Large intestine (tissue), 3 donors: ENCODE measurements at regions not wholly inside any gene's neighbourhood (a gene's known extent, or its start where the extent isn't known, plus 50 kb on each side); places are given as distances from the start of the nearest gene placed in this dataset.

Experiments
- DNase-seq, 2 donors: peaks; one replicate each; pipeline versions ENCODE4 v3.0.0 to v3.0.0-alpha.2; 2013
- H3K27ac ChIP-seq: one replicate; pipeline ENCODE4 v1.5.1; 2013; ENCODE audit warnings: low read length
- H3K27me3 ChIP-seq: 2 replicates; pipeline ENCODE4 v1.6.1; 2013; ENCODE audit warnings: low read length; ENCODE audit not compliant: control insufficient read depth, insufficient read depth
- H3K36me3 ChIP-seq: 2 replicates; pipeline ENCODE4 v1.6.1; 2013; ENCODE audit warnings: low read length; ENCODE audit not compliant: control insufficient read depth, insufficient read depth
- H3K4me1 ChIP-seq: one replicate; pipeline ENCODE4 v1.6.1; 2013; ENCODE audit warnings: low read length; ENCODE audit not compliant: control insufficient read depth, insufficient read depth
- H3K4me3 ChIP-seq: one replicate; pipeline ENCODE4 v1.5.1; 2013; ENCODE audit warnings: low read length
- H3K9me3 ChIP-seq: one replicate; pipeline ENCODE4 v1.6.1; 2013; ENCODE audit warnings: mild to moderate bottlenecking, low read depth, low read length, moderate library complexity; ENCODE audit not compliant: control insufficient read depth
- WGBS: methylation state at CpG from one replicate; pipeline ENCODE4 v1.1.5; 2013; ENCODE audit warnings: low lambda C conversion rate; ENCODE audit not compliant: insufficient coverage; 5-methylcytosine and 5-hydroxymethylcytosine counted together

DNA sequence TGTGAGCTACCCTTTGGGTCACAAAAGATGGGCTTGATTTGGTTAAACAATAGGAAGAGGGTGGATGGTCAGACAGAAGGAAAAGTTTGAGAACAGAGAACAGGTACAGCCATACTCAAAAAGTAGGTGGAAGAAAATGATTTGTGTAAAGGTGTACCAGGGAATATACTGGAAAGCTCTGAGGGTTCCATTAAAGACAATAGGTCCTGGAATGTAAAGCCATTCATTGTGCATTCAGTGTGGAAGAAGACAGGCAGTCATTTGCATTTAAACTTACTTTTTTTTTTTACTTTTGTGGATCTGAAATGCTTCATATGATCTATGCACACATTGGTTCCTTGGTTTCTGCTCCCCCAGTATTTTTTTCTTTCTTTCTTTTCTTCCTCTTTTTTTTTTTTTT, 581.4 kb upstream of the PIK3C3 start:
- Histone ChIP-seq H3K4me3 (no peak overlapping the region), H3K27me3 (no peaks in the 10 kb centered on the region), H3K36me3 (no peaks in the 10 kb centered on the region), H3K9me3 (no peaks in the 10 kb centered on the region), H3K27ac (no peak overlapping the region), H3K4me1 (no peaks in the 10 kb centered on the region)
- no peak for DNase-seq

DNA sequence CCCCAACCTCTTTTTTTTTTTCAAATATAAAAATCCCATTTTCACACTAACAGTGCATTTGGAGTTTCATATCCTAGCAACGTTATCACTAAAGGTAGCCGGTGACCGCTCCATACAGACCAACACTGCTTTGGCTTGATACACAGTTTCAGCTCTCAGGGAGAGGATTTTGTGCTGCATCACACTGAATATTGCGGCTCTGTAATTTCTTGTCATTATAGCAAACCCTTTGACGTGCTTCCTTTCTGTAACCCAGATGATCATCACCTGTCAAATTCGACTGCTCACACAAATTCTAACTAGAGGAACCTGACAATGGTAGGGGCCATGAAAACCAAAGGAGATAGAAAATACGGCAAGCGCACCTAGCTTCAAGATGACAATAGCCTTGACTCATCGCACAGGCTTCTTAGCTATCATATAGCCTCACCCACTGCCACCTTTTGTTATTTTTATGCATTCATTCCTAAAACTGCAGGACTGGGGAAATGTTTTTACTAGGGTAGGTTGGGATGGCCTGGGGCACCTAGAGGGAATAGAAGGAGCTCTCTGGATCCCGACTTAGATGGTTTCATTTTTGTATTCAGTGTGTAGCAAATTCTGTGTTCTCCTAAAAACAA, 582.9 kb upstream of the PIK3C3 start:
- Histone ChIP-seq H3K4me1 (no peaks in the 10 kb centered on the region), H3K4me3 (no peak overlapping the region), H3K36me3 (no peaks in the 10 kb centered on the region), H3K27ac (no peak overlapping the region), H3K9me3 (no peaks in the 10 kb centered on the region), H3K27me3 (no peaks in the 10 kb centered on the region)
- 30% methylated on average over 4 of the region's 10 CpGs for WGBS
- no peak for DNase-seq

DNA sequence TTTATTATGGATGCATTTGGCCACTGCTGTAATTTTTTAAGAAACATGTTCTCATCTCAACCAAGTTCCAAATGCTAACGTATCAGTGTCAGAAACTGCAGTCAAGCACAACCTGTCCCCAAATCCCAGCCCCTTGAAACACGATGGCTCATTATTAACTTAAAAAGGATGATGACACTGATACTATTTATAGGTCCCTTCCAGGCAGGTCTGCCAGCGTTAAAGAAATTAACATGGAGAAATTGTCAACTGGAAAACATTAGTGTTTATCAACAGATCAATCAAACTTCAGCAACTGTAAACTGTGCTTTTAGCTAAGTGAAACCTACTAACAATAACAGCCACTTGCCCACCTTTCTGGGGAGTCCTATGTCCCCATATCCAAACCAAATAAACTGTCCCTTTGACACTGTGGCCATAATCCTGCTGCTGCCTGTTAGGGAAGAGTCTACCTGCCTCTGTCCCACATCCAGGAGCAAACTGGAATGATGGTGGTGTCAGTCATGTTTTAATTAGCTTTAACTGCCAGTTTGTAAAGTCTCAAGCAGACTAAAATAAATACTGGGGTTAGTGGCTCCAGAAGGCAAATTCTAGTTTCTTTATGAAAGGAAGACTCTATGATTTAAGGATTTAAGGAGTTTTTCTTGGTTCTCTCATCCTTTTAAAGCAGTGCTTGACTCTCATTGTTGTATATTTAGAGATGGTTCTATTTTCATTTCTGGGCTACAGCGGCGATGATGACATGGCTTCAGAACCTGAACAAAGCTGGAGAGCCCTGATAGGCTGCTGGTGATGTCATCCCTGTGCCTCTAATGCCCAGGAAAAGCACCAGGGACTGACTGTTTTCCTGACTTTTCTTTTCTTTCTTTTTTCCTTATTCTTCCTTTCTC, 583.6 kb upstream of the PIK3C3 start:
- Histone ChIP-seq H3K27ac (no peak overlapping the region), H3K4me3 (no peak overlapping the region), H3K9me3 (no peaks in the 10 kb centered on the region), H3K36me3 (no peaks in the 10 kb centered on the region), H3K4me1 (no peaks in the 10 kb centered on the region), H3K27me3 (no peaks in the 10 kb centered on the region)
- 93% methylated on average over 3 of the region's 5 CpGs for WGBS
- DNase-seq: no peak

DNA sequence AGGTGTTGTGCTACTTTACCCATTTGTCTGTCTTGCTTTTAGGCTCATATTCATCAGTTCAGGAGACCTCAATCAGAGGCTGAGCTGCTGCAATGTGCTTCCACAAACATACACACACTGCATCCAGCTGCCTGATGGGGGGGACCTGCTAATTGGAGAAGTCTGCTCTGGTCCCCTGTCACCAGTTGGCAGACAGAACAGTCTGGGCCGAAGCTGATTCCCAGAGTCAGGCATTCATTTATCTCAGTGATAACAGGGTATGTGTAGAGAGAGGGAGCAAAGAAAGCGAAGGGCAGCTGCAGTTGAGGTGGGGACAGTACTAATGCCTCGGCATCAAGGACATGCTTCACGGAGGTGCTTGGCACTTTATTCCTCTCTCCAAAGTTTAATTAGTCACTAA, 584.3 kb upstream of the PIK3C3 start:
- Histone ChIP-seq H3K4me1 (no peaks in the 10 kb centered on the region), H3K36me3 (no peaks in the 10 kb centered on the region), H3K4me3 (no peak overlapping the region), H3K27me3 (no peaks in the 10 kb centered on the region), H3K9me3 (no peaks in the 10 kb centered on the region), H3K27ac (no peak overlapping the region)
- no peak for DNase-seq
- no CpG with 5 or more reads among the region's 4 CpGs for WGBS

DNA sequence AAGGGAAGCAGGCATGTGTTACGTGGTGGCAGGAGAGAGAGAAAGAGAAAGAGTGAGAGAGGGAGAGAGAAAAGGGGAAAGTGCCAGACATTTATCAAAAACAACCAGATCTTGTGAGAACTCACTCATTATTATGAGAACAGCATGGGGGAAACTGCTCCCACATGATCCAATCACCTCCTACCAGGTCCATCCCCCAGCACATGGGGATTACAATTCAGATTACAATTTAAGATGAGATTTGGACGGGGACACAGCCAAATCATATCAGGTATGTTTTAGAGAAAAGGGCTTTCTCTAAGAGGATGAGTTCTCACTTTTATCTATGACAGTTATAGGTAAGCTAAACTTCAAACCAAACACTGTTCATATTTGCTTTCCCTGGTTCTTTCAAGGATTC, 597.3 kb upstream of the PIK3C3 start:
- 86% methylated on average over 1 of the region's 2 CpGs for WGBS
- Histone ChIP-seq H3K9me3 (no peaks in the 10 kb centered on the region), H3K4me1 (no peaks in the 10 kb centered on the region), H3K27me3 (no peaks in the 10 kb centered on the region), H3K4me3 (no peak overlapping the region), H3K36me3 (no peaks in the 10 kb centered on the region), H3K27ac (no peak overlapping the region)
- DNase-seq: no peak

DNA sequence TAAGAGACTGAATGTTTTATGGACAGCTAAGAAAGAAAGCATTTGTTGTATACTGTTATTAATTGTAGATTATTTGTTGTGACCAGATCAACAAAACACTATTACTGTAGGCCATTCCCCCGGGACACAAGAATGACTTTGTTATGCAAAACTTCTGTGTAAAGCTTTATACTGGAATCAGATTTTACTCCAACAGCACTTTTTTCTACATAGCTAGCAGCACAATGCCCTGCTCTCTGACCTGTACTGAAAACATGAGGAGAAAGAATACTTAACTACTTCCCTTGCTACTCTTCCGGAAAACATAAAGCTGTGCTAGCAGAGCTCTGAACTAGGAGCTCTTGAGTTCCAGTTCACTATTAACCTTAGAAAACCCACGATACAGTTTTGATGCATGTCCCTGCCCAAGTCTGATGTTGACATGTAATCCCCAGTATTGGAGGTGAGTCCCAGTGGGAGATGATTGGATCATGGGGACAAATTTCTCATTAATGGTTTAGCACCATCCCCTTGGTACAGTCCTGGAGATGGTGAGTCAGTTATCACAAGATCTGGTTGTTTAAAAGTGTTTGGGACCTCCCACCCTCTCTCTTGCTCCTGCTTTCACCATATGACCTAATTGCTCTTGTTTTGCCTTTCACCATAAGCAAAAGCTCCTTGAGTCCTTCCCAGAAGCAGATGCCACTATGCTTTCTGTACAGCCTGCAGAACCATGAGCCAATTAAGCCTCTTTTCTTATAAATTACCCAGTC, 601.1 kb upstream of the PIK3C3 start:
- H3K4me1 ChIP-seq: no peaks in the 10 kb centered on the region

DNA sequence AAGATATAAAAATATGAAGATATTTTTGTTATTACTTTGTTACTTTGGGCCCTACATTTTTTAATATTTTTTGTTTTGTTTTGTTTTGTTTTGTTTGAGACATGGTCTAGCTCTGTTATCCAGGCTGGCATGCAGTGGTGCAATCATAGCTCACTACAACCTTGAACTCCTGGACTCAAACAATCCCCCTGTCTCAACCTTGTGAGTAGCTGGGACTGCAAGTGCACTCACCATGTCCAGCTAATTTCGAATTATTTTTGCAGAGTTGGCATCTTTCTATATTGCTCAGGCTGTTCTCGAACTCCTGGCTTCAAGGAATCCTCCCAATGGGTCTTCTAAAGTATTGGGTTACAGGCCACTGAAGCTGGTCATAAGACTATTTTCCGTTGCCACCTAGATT, 603.6 kb upstream of the PIK3C3 start:
- H3K36me3 ChIP-seq: no peaks in the 10 kb centered on the region
- no peaks in the 10 kb centered on the region for H3K27me3 ChIP-seq
- no CpG with 5 or more reads among the region's 3 CpGs for WGBS
- DNase-seq: no peak
- H3K27ac ChIP-seq: no peak overlapping the region
- no peaks in the 10 kb centered on the region for H3K9me3 ChIP-seq
- H3K4me1 ChIP-seq: no peaks in the 10 kb centered on the region
- H3K4me3 ChIP-seq: no peak overlapping the region

More for the DNA sequence above, 601.1 kb upstream of the PIK3C3 start:
- WGBS: no CpG with 5 or more reads among the region's 3 CpGs
- H3K27me3 ChIP-seq: no peaks in the 10 kb centered on the region
- no peak overlapping the region for H3K27ac ChIP-seq
- H3K36me3 ChIP-seq: no peaks in the 10 kb centered on the region
- H3K4me3 ChIP-seq: no peak overlapping the region
- no peak for DNase-seq
- no peaks in the 10 kb centered on the region for H3K9me3 ChIP-seq

DNA sequence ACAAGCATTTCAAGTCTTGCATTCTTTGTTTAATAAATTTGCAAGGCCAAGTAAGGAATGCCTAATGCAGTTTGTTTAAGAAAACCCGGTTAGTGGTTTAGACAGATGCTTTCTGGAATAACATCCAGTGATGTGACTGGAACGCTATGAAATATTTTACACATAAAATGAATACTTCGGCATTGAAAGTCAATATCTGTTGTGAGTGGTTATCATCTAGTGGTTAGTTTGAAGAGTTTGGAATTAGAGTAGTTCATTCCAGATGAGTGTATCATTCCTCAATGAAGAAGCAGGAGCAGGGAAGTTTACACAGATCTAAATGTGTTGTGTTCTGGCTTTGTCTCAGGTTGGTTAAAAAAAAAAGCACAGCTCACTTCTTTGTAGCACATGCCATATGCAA, 608.0 kb upstream of the PIK3C3 start:
- H3K4me1 ChIP-seq: no peaks in the 10 kb centered on the region
- H3K27ac ChIP-seq: no peak overlapping the region
- no peaks in the 10 kb centered on the region for H3K27me3 ChIP-seq
- H3K4me3 ChIP-seq: no peak overlapping the region
- H3K36me3 ChIP-seq: no peaks in the 10 kb centered on the region
- no peaks in the 10 kb centered on the region for H3K9me3 ChIP-seq
- 90% methylated on average over 2 of the region's 3 CpGs for WGBS
- no peak for DNase-seq

DNA sequence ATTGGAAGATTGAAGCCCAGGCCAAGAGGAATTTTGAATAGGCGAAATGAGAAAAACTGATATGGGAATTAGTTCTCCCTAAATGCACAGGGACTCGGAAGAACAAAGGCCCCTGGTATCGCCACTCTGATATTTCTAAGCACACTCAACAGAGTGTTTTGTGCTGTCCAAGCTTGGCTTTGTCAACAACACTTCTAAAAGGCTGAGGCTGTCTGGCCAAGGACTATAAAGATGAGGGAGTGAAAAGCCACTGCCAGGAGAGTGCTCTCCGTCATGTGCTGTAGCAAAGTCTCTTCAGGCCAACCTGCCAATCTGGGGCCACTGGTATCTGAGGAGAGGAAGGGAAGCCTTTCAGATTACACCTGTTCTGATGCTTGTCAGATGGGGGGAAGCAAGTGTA, 611.2 kb upstream of the PIK3C3 start:
- WGBS: 100% methylated on average over 1 of the region's 4 CpGs
- no peaks in the 10 kb centered on the region for H3K4me1 ChIP-seq
- H3K27ac ChIP-seq: no peak overlapping the region
- no peak for DNase-seq
- H3K27me3 ChIP-seq: no peaks in the 10 kb centered on the region
- H3K9me3 ChIP-seq: no peaks in the 10 kb centered on the region
- H3K4me3 ChIP-seq: no peak overlapping the region
- no peaks in the 10 kb centered on the region for H3K36me3 ChIP-seq

DNA sequence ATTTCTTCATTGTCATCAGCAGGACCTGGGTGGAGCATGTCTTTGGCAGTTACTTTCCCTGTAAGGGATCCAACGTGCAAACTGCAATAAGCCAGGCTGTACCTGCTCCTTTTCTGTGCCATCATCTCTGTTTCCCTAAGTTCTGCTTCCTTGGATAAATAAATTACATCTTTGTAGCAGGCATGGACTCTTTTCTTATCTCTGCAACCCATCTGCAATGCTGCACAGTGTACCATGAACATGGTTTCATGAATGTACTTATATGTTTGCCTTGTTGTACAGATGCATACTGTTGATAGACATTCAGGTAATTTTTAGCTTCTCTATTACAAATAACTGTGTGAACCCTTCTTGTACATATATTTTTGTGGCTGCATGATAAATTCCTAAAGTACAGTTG, 616.7 kb upstream of the PIK3C3 start:
- H3K4me1 ChIP-seq: no peaks in the 10 kb centered on the region
- H3K27me3 ChIP-seq: no peaks in the 10 kb centered on the region
- no peak overlapping the region for H3K4me3 ChIP-seq
- H3K9me3 ChIP-seq: no peaks in the 10 kb centered on the region
- H3K36me3 ChIP-seq: no peaks in the 10 kb centered on the region
- H3K27ac ChIP-seq: no peak overlapping the region
- WGBS: no CpG with 5 or more reads among the region's 1 CpG
- DNase-seq: no peak
